MM.1S (cell line): ENCODE measurements at regions not wholly inside any gene's neighbourhood (a gene's known extent, or its start where the extent isn't known, plus 50 kb on each side); places are given as distances from the start of the nearest gene placed in this dataset.

Source experiments
- EZH2 ChIP-seq: fragments of 300-600 bp; sonication (generic); optimal IDR thresholded peaks from 2 replicates; pipeline ENCODE3; 2017; ENCODE audit warnings: low read depth, mild to moderate bottlenecking, antibody characterized with exemption, low read length, mixed read lengths
- EZH2phosphoT487 ChIP-seq: fragments of 300-600 bp; sonication (generic); IDR thresholded peaks from 2 replicates; pipeline ENCODE4 v1.6.1; 2018; ENCODE audit warnings: antibody characterized with exemption, low read length
- TF ChIP-seq, protein P1 (sequence below): fragments of 300-600 bp; sonication (generic); IDR thresholded peaks from 2 replicates; pipeline ENCODE4 v1.5.1; 2016; ENCODE audit warnings: antibody characterized with exemption, low read length, mixed read lengths

DNA sequence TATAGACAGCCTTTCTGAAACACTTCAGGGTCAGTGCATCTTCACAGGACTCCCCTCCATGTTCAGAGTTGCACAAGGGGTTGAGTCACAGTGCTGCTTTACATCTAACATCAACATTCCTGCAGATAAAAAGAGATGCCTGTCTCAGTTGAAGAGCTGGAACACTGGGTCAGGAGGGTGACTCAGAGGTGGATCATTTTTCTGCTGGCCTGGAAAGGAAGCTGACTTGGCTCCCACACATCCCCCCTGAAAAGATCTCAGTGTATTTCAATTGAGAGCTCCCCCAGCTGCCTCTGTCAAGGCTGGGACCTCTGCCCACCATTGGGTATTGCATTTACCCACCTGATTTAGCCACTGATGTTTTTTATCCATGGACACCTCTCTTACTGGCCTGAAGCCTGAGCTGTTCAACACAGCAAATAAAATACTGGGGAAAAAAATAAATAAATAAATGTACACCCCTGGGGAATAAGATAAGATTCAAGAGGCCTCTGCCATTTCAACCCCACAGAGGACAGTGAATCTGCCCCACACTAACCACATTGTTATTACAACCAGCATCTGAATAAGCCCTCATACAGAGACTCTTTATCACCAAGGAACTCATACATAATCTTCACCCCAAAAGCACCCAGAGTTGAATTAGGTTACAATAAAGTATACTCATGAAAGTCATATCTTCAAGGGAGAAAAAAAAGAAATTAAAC, 716.4 kb downstream of the SEMA5A start:
- TF ChIP-seq, protein P1, sequence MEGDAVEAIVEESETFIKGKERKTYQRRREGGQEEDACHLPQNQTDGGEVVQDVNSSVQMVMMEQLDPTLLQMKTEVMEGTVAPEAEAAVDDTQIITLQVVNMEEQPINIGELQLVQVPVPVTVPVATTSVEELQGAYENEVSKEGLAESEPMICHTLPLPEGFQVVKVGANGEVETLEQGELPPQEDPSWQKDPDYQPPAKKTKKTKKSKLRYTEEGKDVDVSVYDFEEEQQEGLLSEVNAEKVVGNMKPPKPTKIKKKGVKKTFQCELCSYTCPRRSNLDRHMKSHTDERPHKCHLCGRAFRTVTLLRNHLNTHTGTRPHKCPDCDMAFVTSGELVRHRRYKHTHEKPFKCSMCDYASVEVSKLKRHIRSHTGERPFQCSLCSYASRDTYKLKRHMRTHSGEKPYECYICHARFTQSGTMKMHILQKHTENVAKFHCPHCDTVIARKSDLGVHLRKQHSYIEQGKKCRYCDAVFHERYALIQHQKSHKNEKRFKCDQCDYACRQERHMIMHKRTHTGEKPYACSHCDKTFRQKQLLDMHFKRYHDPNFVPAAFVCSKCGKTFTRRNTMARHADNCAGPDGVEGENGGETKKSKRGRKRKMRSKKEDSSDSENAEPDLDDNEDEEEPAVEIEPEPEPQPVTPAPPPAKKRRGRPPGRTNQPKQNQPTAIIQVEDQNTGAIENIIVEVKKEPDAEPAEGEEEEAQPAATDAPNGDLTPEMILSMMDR: no peak
- no peak for TF ChIP-seq EZH2
- no peak for TF ChIP-seq EZH2phosphoT487
